SK-N-SH (cell line): ENCODE measurements at regions not wholly inside any gene's neighbourhood (a gene's known extent, or its start where the extent isn't known, plus 50 kb on each side); places are given as distances from the start of the nearest gene placed in this dataset.

ENCODE experiments used
- CTCF ChIA-PET: fragments of 300-600, 350-600 bp; formaldehyde crosslinking; extraction: SDS; loops from one replicate; lab custom pipeline; 2021; lab: Yijun Ruan, JAX
- POLR2A ChIA-PET: fragments of 350-600 bp; sonication (Branson Sonifier 250); formaldehyde crosslinking; extraction: SDS; loops from one replicate; lab custom pipeline; 2020; ENCODE audit warnings: antibody characterized with exemption, inconsistent platforms; lab: Yijun Ruan, JAX
- DNase-seq: peaks from one replicate; pipeline ENCODE4 v3.0.0; 2012
- H2AFZ ChIP-seq: fragments of 200-600 bp; sonication (generic); 2 replicates; pipeline ENCODE4 v1.8.1; 2016; ENCODE audit warnings: antibody characterized with exemption, mild to moderate bottlenecking, low read depth
- H3F3A ChIP-seq: fragments of 200-600 bp; sonication (generic); replicated peaks from 2 replicates; pipeline ENCODE3; 2016; ENCODE audit warnings: antibody characterized with exemption, mild to moderate bottlenecking; ENCODE audit not compliant: insufficient read depth
- H3K27ac ChIP-seq, 2 experiments: fragments of 200-500 bp in 1 of 2; fragments of 200-600 bp in 1 of 2; sonication (Bioruptor generic) in 1 of 2; sonication (generic), shearing (Covaris generic) in 1 of 2; 2 replicates each; pipeline versions ENCODE4 v1.5.1 to v1.6.1; 2014 to 2016; ENCODE audit warnings: low read depth in 2 of 2, inconsistent platforms in 1 of 2, low read length in 1 of 2, mild to moderate bottlenecking in 1 of 2, mixed read lengths in 1 of 2
- H3K27me3 ChIP-seq: fragments of 200-600 bp; sonication (generic), shearing (Covaris generic); 2 replicates; pipeline ENCODE4 v1.6.1; 2016; ENCODE audit warnings: mixed run types; ENCODE audit not compliant: insufficient read depth
- H3K36me3 ChIP-seq, 2 experiments: fragments of 200-500 bp in 1 of 2; fragments of 200-600 bp in 1 of 2; sonication (Bioruptor generic) in 1 of 2; sonication (generic) in 1 of 2; replicated peaks in 1 of 2; 2 replicates each; pipeline versions ENCODE3 to v1.5.1; 2014 to 2016; ENCODE audit warnings: low read length in 1 of 2, mild to moderate bottlenecking in 1 of 2; ENCODE audit not compliant: insufficient read depth in 2 of 2, control insufficient read depth in 1 of 2
- H3K4me1 ChIP-seq, 2 experiments: fragments of 200-500 bp in 1 of 2; fragments of 200-600 bp in 1 of 2; sonication (Bioruptor generic) in 1 of 2; sonication (generic), shearing (Covaris generic) in 1 of 2; 2 replicates each; pipeline versions ENCODE4 v1.5.1 to v1.6.1; 2014 to 2016; ENCODE audit warnings: low read depth in 1 of 2, low read length in 1 of 2, mixed run types in 1 of 2; ENCODE audit not compliant: insufficient read depth in 2 of 2, control insufficient read depth in 1 of 2
- H3K4me2 ChIP-seq: fragments of 200-600 bp; sonication (generic), shearing (Covaris generic); 2 replicates; pipeline ENCODE4 v1.6.1; 2017; ENCODE audit warnings: mixed run types
- H3K4me3 ChIP-seq, 2 experiments: fragments of 200-500 bp in 1 of 2; fragments of 200-600 bp in 1 of 2; sonication (Bioruptor generic) in 1 of 2; sonication (generic), shearing (Covaris generic) in 1 of 2; 2 replicates each; pipeline versions ENCODE4 v1.5.1 to v1.8.1; 2014 to 2016; ENCODE audit warnings: low read depth in 2 of 2, inconsistent platforms in 1 of 2, low read length in 1 of 2, mild to moderate bottlenecking in 1 of 2, mixed read lengths in 1 of 2, moderate library complexity in 1 of 2
- H3K79me2 ChIP-seq: fragments of 200-600 bp; sonication (generic); 2 replicates; pipeline ENCODE4 v1.8.1; 2017; ENCODE audit warnings: mild to moderate bottlenecking; ENCODE audit not compliant: insufficient read depth
- H3K9ac ChIP-seq: fragments of 200-600 bp; sonication (generic); 2 replicates; pipeline ENCODE4 v1.6.1; 2017; ENCODE audit warnings: mixed run types
- H3K9me2 ChIP-seq: fragments of 200-600 bp; sonication (generic); 2 replicates; pipeline ENCODE4 v1.6.1; 2017; ENCODE audit warnings: mixed run types
- H3K9me3 ChIP-seq: fragments of 200-600 bp; sonication (generic); 2 replicates; pipeline ENCODE4 v1.6.1; 2017; ENCODE audit warnings: mixed run types, mild to moderate bottlenecking, moderate library complexity
- H4K20me1 ChIP-seq: fragments of 200-600 bp; sonication (generic); 2 replicates; pipeline ENCODE4 v1.6.1; 2017; ENCODE audit warnings: mild to moderate bottlenecking, mixed run types; ENCODE audit not compliant: insufficient read depth
- CHD2 ChIP-seq: fragments of 150-350 bp; IDR thresholded peaks from 2 replicates; pipeline ENCODE4 v1.6.1; 2018; ENCODE audit warnings: low read length; ENCODE audit not compliant: partially characterized antibody
- ELF1 ChIP-seq: IDR thresholded peaks from 2 replicates; pipeline ENCODE4 v1.4.0; 2012
- EZH2phosphoT487 ChIP-seq: fragments of 200-600 bp; sonication (generic); IDR thresholded peaks from 2 replicates; pipeline ENCODE4 v1.6.1; 2017; ENCODE audit warnings: low read depth, mixed run types, mild to moderate bottlenecking, antibody characterized with exemption, moderate library complexity, borderline replicate concordance
- FOSL2 ChIP-seq: IDR thresholded peaks from 2 replicates; pipeline ENCODE4 v1.4.0; 2012; ENCODE audit warnings: low read depth, mild to moderate bottlenecking, moderate library complexity, borderline replicate concordance
- FOXJ3 ChIP-seq: sonication (generic); formaldehyde crosslinking; IDR thresholded peaks from 2 replicates; pipeline ENCODE4 v1.5.1; 2020; ENCODE audit warnings: mild to moderate bottlenecking, missing genetic modification reagents
- FOXM1 ChIP-seq: IDR thresholded peaks from 2 replicates; pipeline ENCODE4 v1.4.0; 2012; ENCODE audit warnings: low read depth, mild to moderate bottlenecking
- GATA2 ChIP-seq: sonication (generic); formaldehyde crosslinking; IDR thresholded peaks from 2 replicates; pipeline ENCODE4 v1.5.0; 2020; ENCODE audit warnings: mild to moderate bottlenecking, missing genetic modification reagents
- MEF2A ChIP-seq: IDR thresholded peaks from 2 replicates; pipeline ENCODE4 v1.4.0; 2012; ENCODE audit warnings: low read depth, borderline replicate concordance
- MXI1 ChIP-seq: IDR thresholded peaks from 2 replicates; pipeline ENCODE4 v1.6.1; 2012; ENCODE audit warnings: mild to moderate bottlenecking, low read depth, low read length, improper control_type of control experiment
- POLR2AphosphoS5 ChIP-seq: IDR thresholded peaks from 2 replicates; pipeline ENCODE4 v1.6.1; 2012; ENCODE audit warnings: low read depth, low read length
- RFX5 ChIP-seq: IDR thresholded peaks from 2 replicates; pipeline ENCODE4 v1.6.1; 2012; ENCODE audit warnings: mild to moderate bottlenecking, improper control_type of control experiment, low read length
- RXRA ChIP-seq: IDR thresholded peaks from 2 replicates; pipeline ENCODE4 v1.4.0; 2012; ENCODE audit warnings: low read depth, mild to moderate bottlenecking, borderline replicate concordance
- SMC3 ChIP-seq: IDR thresholded peaks from 2 replicates; pipeline ENCODE4 v1.6.1; 2012; ENCODE audit warnings: low read depth, low read length, improper control_type of control experiment
- TCF12 ChIP-seq: IDR thresholded peaks from 2 replicates; pipeline ENCODE4 v1.4.0; 2012
- YY1 ChIP-seq: IDR thresholded peaks from 2 replicates; pipeline ENCODE4 v1.4.0; 2012; ENCODE audit warnings: low read depth, mild to moderate bottlenecking
- WGBS: methylation state at CpG from one replicate; pipeline ENCODE4 v1.1.6; 2017; ENCODE audit warnings: low lambda C conversion rate; 5-methylcytosine and 5-hydroxymethylcytosine counted together
- TF ChIP-seq, protein P1 (sequence below): IDR thresholded peaks from 2 replicates; pipeline ENCODE4 v1.4.0; 2012; ENCODE audit warnings: low read depth, borderline replicate concordance
- TF ChIP-seq, protein P2 (sequence below): IDR thresholded peaks from 2 replicates; pipeline ENCODE4 v1.4.0; 2012; ENCODE audit warnings: low read depth
- TF ChIP-seq, protein P3 (sequence below): fragments of 150-350 bp; IDR thresholded peaks from 2 replicates; pipeline ENCODE4 v1.6.1; 2016; ENCODE audit warnings: mild to moderate bottlenecking, low read depth, low read length
- TF ChIP-seq, protein P4 (sequence below): IDR thresholded peaks from 2 replicates; pipeline ENCODE4 v1.4.0; 2012; ENCODE audit warnings: low read depth, borderline replicate concordance

DNA sequence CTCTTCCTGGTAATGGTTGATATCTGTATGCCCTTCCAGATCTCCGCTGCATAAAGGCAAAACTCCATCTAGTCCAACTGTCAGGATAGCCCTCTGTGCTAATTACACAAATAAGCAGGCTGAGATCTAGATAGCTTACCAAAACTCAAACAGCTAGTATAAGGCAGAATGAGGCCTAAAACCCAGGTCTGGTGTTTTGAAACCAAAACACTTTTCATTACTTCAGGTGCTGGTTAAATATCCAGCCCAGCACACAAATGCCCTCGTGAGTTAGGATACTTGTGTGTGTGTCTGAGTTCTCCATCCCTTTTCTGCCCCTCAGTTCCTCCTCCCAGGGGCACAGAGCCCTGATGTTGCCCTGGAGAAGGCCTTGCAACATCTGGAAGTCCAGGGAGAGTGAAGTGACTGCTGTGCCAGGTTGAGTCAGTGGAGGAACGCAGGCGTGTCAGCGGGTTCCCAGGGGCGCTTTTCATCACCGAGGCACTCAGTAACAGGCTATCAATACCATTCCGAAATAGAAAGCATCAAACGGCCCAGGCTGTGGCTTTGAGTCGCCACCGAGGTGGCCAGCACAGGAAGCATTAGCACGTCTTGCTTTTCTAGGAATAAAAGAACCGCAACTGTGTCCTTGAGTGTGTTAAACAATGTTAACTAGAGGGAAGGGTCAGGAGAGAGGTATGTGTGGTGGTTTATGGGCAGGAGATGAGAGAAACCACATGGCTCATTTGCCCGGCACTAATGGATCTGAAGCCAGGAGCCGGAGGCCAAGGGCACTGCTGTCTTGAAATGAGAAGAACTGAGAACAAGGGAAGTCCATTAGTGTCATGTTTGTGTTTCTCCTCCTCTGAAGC lies 90.7 kb upstream of the WLS start (continued):
- TF ChIP-seq, protein P1, sequence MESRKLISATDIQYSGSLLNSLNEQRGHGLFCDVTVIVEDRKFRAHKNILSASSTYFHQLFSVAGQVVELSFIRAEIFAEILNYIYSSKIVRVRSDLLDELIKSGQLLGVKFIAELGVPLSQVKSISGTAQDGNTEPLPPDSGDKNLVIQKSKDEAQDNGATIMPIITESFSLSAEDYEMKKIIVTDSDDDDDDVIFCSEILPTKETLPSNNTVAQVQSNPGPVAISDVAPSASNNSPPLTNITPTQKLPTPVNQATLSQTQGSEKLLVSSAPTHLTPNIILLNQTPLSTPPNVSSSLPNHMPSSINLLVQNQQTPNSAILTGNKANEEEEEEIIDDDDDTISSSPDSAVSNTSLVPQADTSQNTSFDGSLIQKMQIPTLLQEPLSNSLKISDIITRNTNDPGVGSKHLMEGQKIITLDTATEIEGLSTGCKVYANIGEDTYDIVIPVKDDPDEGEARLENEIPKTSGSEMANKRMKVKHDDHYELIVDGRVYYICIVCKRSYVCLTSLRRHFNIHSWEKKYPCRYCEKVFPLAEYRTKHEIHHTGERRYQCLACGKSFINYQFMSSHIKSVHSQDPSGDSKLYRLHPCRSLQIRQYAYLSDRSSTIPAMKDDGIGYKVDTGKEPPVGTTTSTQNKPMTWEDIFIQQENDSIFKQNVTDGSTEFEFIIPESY = no peak
- TF ChIP-seq, protein P2, sequence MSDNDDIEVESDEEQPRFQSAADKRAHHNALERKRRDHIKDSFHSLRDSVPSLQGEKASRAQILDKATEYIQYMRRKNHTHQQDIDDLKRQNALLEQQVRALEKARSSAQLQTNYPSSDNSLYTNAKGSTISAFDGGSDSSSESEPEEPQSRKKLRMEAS = no peak
- TF ChIP-seq MEF2A (no peak), TCF12 (peak; percentile 84), FOXM1 (0 out of 2 replicates have a peak, but pooled peaks have one; percentile 48)

DNA sequence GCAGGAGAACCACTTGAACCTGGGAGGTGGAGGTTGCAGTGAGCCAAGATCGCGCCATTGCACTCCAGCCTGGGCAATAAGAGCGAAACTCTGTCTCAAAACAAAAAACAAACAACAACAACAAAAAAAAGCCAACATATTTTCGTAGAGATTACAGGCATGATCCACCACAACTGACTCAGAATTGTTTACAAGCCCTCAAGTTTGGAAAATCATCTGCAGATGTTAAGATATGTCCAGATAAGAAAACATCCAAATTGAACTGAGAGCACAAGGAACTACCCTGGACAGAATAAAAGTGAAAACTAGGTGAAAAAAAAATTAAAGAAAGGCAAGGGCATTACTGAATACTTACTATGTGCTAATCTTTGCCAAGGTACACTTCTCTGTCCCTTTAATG lies 89.8 kb upstream of the WLS start:
- no peaks in the 10 kb centered on the region for H3F3A ChIP-seq
- WGBS = 88% methylated on average over 4 of the region's 4 CpGs
- no peak overlapping the region for H3K4me2 ChIP-seq
- H3K36me3 ChIP-seq = no peaks in the 10 kb centered on the region
- H3K79me2 ChIP-seq = no peaks in the 10 kb centered on the region
- H2AFZ ChIP-seq = no peak overlapping the region
- no peak overlapping the region for H3K9ac ChIP-seq
- TF ChIP-seq, protein P3, sequence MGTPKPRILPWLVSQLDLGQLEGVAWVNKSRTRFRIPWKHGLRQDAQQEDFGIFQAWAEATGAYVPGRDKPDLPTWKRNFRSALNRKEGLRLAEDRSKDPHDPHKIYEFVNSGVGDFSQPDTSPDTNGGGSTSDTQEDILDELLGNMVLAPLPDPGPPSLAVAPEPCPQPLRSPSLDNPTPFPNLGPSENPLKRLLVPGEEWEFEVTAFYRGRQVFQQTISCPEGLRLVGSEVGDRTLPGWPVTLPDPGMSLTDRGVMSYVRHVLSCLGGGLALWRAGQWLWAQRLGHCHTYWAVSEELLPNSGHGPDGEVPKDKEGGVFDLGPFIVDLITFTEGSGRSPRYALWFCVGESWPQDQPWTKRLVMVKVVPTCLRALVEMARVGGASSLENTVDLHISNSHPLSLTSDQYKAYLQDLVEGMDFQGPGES = no peak
- TF ChIP-seq MXI1 (no peak), FOXJ3 (no peak), ELF1 (no peak), FOXM1 (no peak), GATA2 (no peak), EZH2phosphoT487 (no peak), RFX5 (no peak), CHD2 (no peak), FOSL2 (no peak), POLR2AphosphoS5 (no peak), RXRA (no peak), YY1 (no peak), SMC3 (no peak)
- TF ChIP-seq, protein P2 = no peak
- TF ChIP-seq, protein P4, sequence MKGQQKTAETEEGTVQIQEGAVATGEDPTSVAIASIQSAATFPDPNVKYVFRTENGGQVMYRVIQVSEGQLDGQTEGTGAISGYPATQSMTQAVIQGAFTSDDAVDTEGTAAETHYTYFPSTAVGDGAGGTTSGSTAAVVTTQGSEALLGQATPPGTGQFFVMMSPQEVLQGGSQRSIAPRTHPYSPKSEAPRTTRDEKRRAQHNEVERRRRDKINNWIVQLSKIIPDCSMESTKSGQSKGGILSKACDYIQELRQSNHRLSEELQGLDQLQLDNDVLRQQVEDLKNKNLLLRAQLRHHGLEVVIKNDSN = no peak
- TF ChIP-seq, protein P1 = no peak
- TF ChIP-seq, all 33 proteins: peak for 0
- ChIA-PET POLR2A (no interaction called here), CTCF (interaction anchor here (0.9 to 11.1 kb wide), 5 partner anchors 21 to 557 kb away, joined by 3 to 101 read pairs (median 5); no protein-coding TSS in a partner anchor)
- Histone ChIP-seq H3K9me2 (no peaks in the 10 kb centered on the region), H3K4me3 (no peak overlapping the region), H3K4me1 (peaks cover 0 to 14% of the 10 kb centered on the region in 2 experiments; a peak in 1 of 4 replicates), H3K27me3 (no peaks in the 10 kb centered on the region), H3K9me3 (no peaks in the 10 kb centered on the region), H4K20me1 (no peaks in the 10 kb centered on the region), H3K27ac (no peak overlapping the region)
- DNase-seq = no peak
